Ovary (tissue), 3 donors: ENCODE measurements at regions not wholly inside any gene's neighbourhood (a gene's known extent, or its start where the extent isn't known, plus 50 kb on each side); places are given as distances from the start of the nearest gene placed in this dataset.

Experiments used
- EP300 ChIP-seq: sonication (generic); formaldehyde crosslinking; IDR thresholded peaks from one replicate; pipeline ENCODE4 v1.6.1; 2017; ENCODE audit warnings: antibody characterized with exemption
- POLR2A ChIP-seq: fragments of 450-650 bp; IDR thresholded peaks from one replicate; pipeline ENCODE4 v1.6.1; 2017; ENCODE audit warnings: antibody characterized with exemption, mild to moderate bottlenecking, moderate library complexity
- TF ChIP-seq, protein P1 (sequence below), 3 donors: fragments of 450-650 bp in 2 of 3; fragments of 200-600 bp in 1 of 3; IDR thresholded peaks; one replicate each; pipeline versions ENCODE4 v1.5.1 to v1.8.0; 2016 to 2022; ENCODE audit warnings: antibody characterized with exemption in 3 of 3, mild to moderate bottlenecking in 1 of 3
- donor health status: DM: no; HTN: no; CAD: no.

DNA sequence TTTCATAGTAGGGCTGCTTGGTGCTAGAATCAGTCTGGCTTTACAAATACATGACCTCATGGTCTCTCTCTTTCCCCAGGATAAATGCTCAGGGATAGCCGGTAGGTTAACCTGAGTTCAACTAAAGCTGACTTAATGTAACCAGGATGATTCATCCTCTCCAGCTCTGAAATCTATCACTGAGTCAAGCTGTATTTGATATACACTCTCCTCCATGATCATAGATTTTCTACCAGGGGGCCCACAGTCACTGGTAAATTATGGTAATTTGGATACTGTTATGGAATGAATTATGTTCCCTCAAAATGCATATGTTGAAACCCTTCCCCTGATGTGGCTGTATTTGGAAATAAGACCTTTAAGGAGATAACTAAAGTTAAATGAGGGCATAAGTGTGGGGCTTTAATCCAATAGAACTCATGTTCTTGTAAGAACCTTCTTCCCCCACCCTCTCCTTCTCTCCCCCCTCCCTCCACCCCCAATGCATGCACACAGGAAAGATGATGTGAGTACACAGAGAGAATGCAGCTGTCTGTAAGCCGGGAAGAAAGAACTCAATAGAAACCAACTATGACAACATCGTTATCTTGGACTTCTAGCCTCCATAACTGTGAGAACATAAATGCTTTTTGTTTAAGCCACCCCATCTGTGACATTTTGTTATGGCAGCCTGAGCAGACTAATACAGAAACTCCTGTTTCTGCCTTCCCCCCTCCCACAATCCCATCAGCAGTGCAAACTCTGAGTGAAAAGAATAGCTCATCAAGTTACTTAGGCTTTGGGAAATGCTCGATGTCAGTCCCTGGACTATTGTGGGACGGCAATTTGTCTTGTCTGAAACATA lies 134.9 kb upstream of the KYNU start:
- TF ChIP-seq, protein P1, sequence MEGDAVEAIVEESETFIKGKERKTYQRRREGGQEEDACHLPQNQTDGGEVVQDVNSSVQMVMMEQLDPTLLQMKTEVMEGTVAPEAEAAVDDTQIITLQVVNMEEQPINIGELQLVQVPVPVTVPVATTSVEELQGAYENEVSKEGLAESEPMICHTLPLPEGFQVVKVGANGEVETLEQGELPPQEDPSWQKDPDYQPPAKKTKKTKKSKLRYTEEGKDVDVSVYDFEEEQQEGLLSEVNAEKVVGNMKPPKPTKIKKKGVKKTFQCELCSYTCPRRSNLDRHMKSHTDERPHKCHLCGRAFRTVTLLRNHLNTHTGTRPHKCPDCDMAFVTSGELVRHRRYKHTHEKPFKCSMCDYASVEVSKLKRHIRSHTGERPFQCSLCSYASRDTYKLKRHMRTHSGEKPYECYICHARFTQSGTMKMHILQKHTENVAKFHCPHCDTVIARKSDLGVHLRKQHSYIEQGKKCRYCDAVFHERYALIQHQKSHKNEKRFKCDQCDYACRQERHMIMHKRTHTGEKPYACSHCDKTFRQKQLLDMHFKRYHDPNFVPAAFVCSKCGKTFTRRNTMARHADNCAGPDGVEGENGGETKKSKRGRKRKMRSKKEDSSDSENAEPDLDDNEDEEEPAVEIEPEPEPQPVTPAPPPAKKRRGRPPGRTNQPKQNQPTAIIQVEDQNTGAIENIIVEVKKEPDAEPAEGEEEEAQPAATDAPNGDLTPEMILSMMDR (IDR thresholded peaks at IDR 0.05) = no peak
- TF ChIP-seq POLR2A (no peak), EP300 (no peak)
